Esophagus muscularis mucosa (tissue), 4 donors: ENCODE measurements at regions not wholly inside any gene's neighbourhood (a gene's known extent, or its start where the extent isn't known, plus 50 kb on each side); places are given as distances from the start of the nearest gene placed in this dataset.

ENCODE experiments used
- DNase-seq: peaks from one replicate; pipeline ENCODE4 v3.0.0-alpha.2; 2017; ENCODE audit errors: extremely low spot score
- H3K27ac ChIP-seq, 4 donors: fragments of 200-600 bp; sonication (generic); replicated peaks in 1 of 4; 1 replicate in 3 of 4; 2 replicates in 1 of 4; pipeline ENCODE4 v1.5.1; 2016 to 2019; ENCODE audit warnings: mild to moderate bottlenecking in 1 of 4
- H3K27me3 ChIP-seq, 4 donors: fragments of 200-600 bp; sonication (generic); one replicate each; pipeline versions ENCODE4 v1.5.1 to v1.6.0; 2016 to 2019
- H3K36me3 ChIP-seq, 4 donors: fragments of 200-600 bp; sonication (generic); one replicate each; pipeline ENCODE4 v1.5.1; 2016 to 2019
- H3K4me1 ChIP-seq, 4 donors: fragments of 200-600 bp; sonication (generic); one replicate each; pipeline ENCODE4 v1.5.1; 2016 to 2019
- H3K4me3 ChIP-seq, 4 donors: fragments of 200-600 bp; sonication (generic); 1 replicate in 2 of 4; 2 replicates in 2 of 4; pipeline ENCODE4 v1.5.1; 2016 to 2019; ENCODE audit warnings: mild to moderate bottlenecking in 4 of 4, moderate library complexity in 1 of 4
- H3K9me3 ChIP-seq, 4 donors: fragments of 200-600 bp; sonication (generic); 1 replicate in 3 of 4; 2 replicates in 1 of 4; pipeline ENCODE4 v1.5.1; 2016 to 2019
- EP300 ChIP-seq: sonication (generic); formaldehyde crosslinking; IDR thresholded peaks from one replicate; pipeline ENCODE4 v1.6.1; 2017; ENCODE audit warnings: antibody characterized with exemption
- POLR2A ChIP-seq: fragments of 450-650 bp; IDR thresholded peaks from one replicate; pipeline ENCODE4 v1.6.1; 2017; ENCODE audit warnings: antibody characterized with exemption, moderate library complexity, mild to moderate bottlenecking, low read depth
- POLR2AphosphoS5 ChIP-seq, 2 donors: sonication (generic); formaldehyde crosslinking; IDR thresholded peaks; one replicate each; pipeline ENCODE4 v1.6.1; 2017; ENCODE audit warnings: antibody characterized with exemption in 2 of 2
- WGBS: methylation state at CpG from one replicate; pipeline ENCODE4 v1.1.5; 2018; 5-methylcytosine and 5-hydroxymethylcytosine counted together
- intact Hi-C: fragments of 100-400 bp; cut with DNase I; formaldehyde crosslinking; loops from one replicate; pipeline ENCODE4 v1.15.1; 2023
- TF ChIP-seq, protein P1 (sequence below), 3 experiments: fragments of 200-600 bp in 2 of 3; fragments of 450-650 bp in 1 of 3; sonication (generic) in 2 of 3; IDR thresholded peaks; one replicate each; pipeline ENCODE4 v1.5.1; 2017 to 2019; ENCODE audit warnings: antibody characterized with exemption in 3 of 3, mild to moderate bottlenecking in 2 of 3, moderate library complexity in 1 of 3

DNA sequence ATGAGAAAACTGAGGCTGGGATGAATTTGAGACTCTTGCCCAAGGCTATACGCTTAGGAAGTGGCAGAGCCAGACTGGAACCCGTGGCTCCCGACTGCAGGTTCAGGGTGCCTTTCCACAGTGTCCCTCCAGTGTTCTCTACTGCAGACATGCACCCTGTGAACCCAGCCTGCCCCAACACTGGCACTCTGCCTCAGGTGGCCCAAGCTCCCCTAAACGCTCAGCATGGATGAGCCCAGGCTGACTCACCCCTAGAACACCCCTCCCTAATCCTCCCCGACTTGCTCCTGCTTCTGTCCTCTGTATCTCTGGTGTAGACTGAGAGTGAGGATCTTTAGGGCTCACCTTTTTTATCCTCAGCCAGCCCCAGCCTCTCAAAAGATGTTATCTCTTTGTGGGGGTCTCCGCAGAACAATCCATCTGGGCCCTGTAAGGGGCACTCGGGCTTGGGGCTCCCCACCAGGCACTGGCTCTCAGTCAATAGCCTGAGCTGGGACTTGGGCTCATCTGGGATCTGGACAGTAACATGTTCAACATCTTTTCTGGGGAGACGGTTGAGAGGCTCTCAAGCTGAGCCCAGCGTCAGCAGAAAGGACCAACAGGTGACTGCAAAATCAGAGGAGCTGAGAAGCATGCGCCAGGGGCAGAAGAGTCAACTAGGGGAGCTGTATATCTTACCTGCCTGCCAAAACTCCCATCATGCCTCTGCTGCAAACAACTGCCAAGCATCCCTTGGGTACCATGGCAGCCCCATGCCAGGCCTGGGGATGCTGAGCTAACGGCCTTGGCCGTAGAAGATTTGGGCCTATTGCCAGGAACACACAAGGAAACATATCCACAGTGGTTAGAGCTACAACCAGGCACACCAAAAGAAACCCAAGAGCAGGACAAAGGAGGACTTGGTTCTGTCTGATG is 176.2 kb downstream of the BUD13 start:
- Histone ChIP-seq H3K9me3 (no peaks in the 10 kb centered on the region), H3K4me3 (no peak overlapping the region), H3K27me3 (peaks cover 0 to 19% (median 0%) of the 10 kb centered on the region in 4 donors), H3K4me1 (no peaks in the 10 kb centered on the region), H3K36me3 (no peaks in the 10 kb centered on the region), H3K27ac (no peak overlapping the region)
- intact Hi-C loops = no loop called here
- DNase-seq = no peak
- TF ChIP-seq POLR2A = no peak
- WGBS = 75% methylated on average over 11 of the region's 12 CpGs

DNA sequence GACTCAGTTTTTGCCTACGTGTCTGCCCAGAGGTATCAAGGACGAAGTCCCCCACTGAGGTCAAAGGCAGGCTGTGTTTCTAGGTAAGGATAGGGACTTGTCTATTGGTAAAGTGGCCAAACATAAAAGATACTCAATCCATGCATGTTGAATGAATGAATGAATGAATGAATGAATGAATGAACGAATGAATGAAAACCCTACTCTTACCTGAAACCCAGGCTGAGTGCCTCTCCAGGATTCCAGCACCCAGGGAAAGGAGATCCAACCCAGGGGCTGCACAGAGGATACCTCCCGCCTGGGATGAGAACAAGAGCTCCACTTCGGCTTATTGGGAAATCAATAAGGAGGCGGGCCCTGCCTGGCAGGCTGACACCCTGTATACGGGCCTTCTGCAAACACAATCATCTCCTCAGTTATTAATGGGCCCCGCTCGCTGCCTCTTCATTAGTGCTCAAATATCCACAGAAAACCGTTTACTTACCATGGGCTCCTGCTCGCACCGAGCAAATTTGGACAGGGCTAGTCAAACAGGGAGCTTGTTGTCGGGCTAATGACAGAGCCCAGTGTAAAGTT is 177.4 kb downstream of the BUD13 start:
- intact Hi-C loops = no loop called here
- DNase-seq = no peak
- Histone ChIP-seq H3K9me3 (no peaks in the 10 kb centered on the region), H3K36me3 (no peaks in the 10 kb centered on the region), H3K27me3 (peaks cover 0 to 28% (median 0%) of the 10 kb centered on the region in 4 donors), H3K4me3 (no peak overlapping the region), H3K4me1 (no peaks in the 10 kb centered on the region), H3K27ac (no peak overlapping the region)
- no peak for TF ChIP-seq POLR2AphosphoS5 (IDR thresholded peaks at IDR 0.05)
- no peak for TF ChIP-seq EP300
- no peak for TF ChIP-seq POLR2A
- TF ChIP-seq, protein P1, sequence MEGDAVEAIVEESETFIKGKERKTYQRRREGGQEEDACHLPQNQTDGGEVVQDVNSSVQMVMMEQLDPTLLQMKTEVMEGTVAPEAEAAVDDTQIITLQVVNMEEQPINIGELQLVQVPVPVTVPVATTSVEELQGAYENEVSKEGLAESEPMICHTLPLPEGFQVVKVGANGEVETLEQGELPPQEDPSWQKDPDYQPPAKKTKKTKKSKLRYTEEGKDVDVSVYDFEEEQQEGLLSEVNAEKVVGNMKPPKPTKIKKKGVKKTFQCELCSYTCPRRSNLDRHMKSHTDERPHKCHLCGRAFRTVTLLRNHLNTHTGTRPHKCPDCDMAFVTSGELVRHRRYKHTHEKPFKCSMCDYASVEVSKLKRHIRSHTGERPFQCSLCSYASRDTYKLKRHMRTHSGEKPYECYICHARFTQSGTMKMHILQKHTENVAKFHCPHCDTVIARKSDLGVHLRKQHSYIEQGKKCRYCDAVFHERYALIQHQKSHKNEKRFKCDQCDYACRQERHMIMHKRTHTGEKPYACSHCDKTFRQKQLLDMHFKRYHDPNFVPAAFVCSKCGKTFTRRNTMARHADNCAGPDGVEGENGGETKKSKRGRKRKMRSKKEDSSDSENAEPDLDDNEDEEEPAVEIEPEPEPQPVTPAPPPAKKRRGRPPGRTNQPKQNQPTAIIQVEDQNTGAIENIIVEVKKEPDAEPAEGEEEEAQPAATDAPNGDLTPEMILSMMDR (IDR thresholded peaks at IDR 0.05) = no peak
- 78% methylated on average over 10 of the region's 13 CpGs for WGBS

DNA sequence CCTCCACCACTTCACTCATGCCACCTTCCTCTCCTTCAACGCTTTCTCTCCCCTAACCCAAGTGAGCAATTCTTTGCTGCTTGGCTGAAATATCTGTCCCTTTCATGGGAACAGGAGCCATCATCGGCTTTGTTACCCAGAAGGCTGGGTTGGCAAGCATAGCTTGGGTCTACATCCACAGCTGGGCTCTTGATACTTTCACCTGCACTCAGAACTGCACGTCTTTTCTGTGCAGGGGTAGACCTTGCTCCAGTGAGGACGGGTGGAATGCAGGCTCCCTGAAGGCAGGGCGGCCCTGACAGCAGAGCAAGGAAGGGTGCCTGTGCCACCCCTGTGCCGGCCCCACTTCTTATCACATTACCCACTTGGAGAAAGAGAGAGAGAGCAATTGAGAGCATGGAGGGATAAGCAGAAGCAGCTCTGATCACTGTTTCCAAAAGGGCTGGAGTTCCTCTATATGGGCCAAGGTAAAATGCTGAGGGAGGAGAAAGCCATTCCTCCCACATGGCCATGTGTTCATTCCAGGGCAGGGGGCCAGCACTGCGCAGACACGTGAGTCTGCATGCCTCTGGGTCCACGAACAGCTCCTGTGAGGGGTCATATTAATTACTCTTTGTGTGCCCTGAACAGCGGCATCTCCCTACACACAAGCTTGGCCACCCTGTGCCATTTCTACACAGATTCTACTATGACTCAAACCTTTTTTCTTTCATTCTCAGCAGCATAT is 181.8 kb downstream of the BUD13 start:
- intact Hi-C loops = no loop called here
- WGBS = 68% methylated on average over 10 of the region's 10 CpGs
- no peaks in the 10 kb centered on the region for H3K9me3 ChIP-seq
- TF ChIP-seq POLR2A (no peak), POLR2AphosphoS5 (IDR thresholded peaks at IDR 0.05) (no peak), EP300 (no peak)
- TF ChIP-seq, protein P1 (IDR thresholded peaks at IDR 0.05) = no peak
- H3K27me3 ChIP-seq = peaks cover 0 to 40% (median 0%) of the 10 kb centered on the region in 4 donors
- H3K4me3 ChIP-seq = no peak overlapping the region
- no peaks in the 10 kb centered on the region for H3K36me3 ChIP-seq
- no peak overlapping the region for H3K27ac ChIP-seq
- DNase-seq = no peak
- no peaks in the 10 kb centered on the region for H3K4me1 ChIP-seq

DNA sequence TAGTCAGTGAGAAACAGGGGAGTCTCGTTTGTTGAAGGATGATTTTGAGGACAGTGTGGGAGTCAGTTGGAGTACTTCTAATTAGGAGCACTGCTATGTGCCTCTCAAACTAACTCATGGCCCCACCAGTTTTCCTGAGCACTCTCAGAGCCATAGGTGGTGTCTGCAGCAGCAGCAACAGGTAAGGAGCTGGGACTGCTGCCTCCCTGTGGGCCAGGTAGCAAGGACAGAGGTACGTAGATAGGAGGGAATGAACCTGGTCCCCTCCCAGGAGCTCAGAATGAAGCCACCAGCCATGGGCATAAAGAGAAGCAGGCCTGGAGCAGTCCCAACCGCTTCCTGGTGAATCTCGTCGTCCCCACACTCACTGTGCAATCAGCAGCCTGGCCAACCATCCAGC is 183.4 kb downstream of the BUD13 start:
- Histone ChIP-seq H3K4me1 (no peaks in the 10 kb centered on the region), H3K27ac (no peak overlapping the region), H3K36me3 (no peaks in the 10 kb centered on the region), H3K4me3 (no peak overlapping the region), H3K9me3 (no peaks in the 10 kb centered on the region), H3K27me3 (peaks cover 0 to 43% (median 0%) of the 10 kb centered on the region in 4 donors)
- intact Hi-C loops = no loop called here
- no peak for TF ChIP-seq POLR2A
- TF ChIP-seq, protein P1 (IDR thresholded peaks at IDR 0.05) = no peak
- TF ChIP-seq EP300 = no peak
- TF ChIP-seq POLR2AphosphoS5 (IDR thresholded peaks at IDR 0.05) = no peak
- WGBS = 82% methylated on average over 5 of the region's 5 CpGs
- no peak for DNase-seq

DNA sequence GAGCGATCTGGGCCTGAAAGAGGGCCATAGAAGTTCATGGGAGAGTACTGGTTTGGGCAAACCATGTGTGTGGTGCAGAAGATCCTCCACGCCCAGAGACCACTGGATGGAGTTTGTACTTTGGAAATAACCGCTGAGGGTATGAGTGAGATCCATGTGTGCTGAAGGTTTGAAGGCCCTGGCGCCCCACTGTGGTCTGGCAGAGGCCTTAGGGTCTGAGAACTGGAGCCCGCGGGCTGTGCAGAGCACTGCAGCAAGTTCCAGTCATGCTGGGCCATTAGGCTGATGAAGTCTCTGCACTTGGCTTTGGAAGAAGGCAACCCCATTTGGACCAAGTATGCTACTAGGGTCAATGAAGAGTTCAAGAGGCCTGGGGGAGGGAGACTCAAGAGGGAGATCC is 186.4 kb downstream of the BUD13 start:
- intact Hi-C loops = no loop called here
- TF ChIP-seq POLR2A = no peak
- no peak for TF ChIP-seq EP300
- no peak for TF ChIP-seq POLR2AphosphoS5 (IDR thresholded peaks at IDR 0.05)
- TF ChIP-seq, protein P1 (IDR thresholded peaks at IDR 0.05) = no peak
- H3K36me3 ChIP-seq = no peaks in the 10 kb centered on the region
- no peak for DNase-seq
- H3K4me1 ChIP-seq = no peaks in the 10 kb centered on the region
- H3K4me3 ChIP-seq = no peak overlapping the region
- peaks cover 0 to 56% (median 2%) of the 10 kb centered on the region in 4 donors for H3K27me3 ChIP-seq
- no peaks in the 10 kb centered on the region for H3K9me3 ChIP-seq
- H3K27ac ChIP-seq = no peak overlapping the region
- whole genome bisulfite sequencing = 80% methylated on average over 6 of the region's 6 CpGs
